MV-4-11 (cell line): ENCODE measurements at regions not wholly inside any gene's neighbourhood (a gene's known extent, or its start where the extent isn't known, plus 50 kb on each side); places are given as distances from the start of the nearest gene placed in this dataset.
"Not testable (repeated sequence)": the region's sequence is repeated elsewhere in the genome, so short reads cannot be mapped to it uniquely, and the experiment has no call there.

Source experiments
- DNase-seq: peaks from one replicate; lab custom pipeline; 2025; lab: John Stamatoyannopoulos, UW

- DNase-seq, result no peak
These were observed 576.9 kb downstream of the ANKRD7 start for GRCh38 chr7:118801366-118801765.

DNA sequence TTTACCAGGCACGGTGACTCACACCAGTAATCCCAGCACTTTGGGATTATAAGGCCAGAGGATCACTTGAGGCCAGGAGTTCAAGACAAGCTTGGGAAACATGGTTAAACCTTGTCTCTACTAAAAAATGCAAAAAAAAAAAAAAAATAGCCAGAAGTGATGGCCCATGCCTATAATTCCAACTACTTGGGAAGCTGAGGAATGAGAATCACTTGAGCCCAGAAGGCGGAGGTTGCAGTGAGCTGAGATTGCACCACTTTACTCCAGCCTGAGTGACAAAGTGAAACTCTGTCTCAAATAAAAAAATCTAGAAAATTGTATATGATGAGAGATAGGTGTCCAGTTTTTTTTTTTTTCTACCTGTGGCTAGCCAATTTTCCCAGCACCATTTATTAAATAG lies 578.2 kb downstream of the ANKRD7 start:
- DNase-seq, result no peak

DNA sequence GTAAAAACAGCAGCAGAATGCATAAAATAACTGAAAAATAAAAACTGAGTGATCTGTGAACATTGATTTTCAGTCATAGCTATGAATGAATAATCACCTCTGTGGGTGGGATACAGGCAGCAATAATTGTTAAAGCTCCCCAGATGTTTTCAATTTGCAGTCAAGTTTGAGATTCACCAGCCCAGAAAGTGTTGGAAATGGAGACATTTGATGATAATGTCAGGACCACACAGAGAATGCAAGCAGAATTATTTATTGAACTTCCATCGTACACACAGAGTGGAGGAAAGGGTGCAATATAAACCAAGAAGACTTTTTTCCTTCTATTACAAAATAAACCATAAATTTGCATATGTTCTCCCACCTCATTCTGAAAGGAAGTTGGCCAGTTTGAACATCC lies 601.7 kb downstream of the ANKRD7 start:
- DNase-seq, result no peak

DNA sequence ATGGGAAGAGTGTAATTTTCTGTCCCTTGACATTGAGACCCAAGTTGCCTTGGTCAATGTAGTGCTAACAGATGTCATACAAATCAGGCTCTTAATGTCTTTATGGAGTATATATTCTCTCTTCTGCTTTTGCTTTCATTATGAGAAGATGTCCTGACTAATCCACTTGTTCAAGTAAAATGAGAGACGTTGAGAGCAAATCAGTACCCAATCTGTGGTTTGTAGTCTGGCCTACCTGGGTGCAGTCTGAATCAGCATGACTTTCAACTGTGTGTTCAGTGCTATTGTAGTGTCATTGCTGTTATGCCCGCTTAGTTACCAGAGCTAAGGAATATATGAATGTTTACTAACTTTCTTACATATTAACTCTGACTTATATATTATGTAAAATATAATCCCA lies 612.4 kb downstream of the ANKRD7 start:
- DNase-seq, result peak; percentile 77

- no peak for DNase-seq
These were observed 615.0 kb downstream of the ANKRD7 start for GRCh38 chr7:118839515-118839914.

DNA sequence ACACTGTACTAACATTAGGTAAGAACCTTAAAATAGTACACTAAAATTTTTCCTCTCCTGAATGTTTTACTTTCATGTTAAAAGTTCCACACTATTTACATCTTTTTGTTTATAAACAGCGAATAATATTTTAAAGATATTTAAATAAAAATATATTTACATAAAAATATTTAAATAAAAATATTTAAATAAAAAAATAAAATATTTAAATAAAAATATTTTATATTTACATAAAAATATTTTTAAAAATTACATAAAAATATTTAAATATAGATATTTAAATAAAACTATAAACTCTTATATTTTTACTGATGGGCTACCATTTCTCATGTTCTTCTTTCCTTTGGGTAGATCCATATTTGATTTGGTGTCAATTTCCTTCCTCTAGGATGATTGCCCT lies 619.0 kb downstream of the ANKRD7 start:
- DNase-seq, result no peak

DNA sequence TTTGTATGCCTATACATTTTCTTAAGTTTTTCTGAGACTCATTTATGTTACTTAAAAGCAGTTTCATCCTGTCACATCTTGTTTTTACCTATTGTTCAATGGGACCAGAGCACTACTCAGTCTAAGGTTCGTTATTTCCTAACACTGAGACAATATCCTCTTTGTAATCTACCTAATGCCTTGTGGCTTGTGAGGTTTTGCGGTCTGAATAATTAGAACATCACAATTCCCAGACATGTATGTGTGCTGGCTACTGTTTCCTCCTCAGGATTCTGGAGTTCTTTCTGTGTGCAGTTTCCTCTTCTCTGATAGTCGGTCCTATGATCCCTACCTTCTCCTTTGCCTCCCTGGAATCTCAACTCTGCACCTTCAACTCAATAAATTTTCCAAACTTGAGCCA lies 620.2 kb downstream of the ANKRD7 start:
- DNase-seq, result peak; percentile 85

DNA sequence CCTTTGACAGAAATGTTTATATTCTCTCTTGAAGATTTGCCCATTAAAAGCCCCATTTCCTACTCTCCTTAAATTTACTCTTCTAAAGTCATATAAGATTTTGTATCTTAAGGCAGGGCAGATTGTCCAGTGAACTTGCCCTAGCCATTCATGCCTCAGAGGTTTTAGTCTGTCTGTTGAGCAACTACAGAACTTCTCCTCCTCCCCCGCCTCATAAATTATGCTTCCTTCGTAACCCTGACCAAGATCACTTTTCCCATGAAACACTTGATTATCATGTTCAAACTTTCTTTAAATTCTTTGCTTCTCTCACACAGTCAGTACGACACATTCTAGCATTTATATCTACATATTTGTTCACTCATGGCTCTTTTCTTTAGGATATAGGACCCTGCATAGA lies 621.3 kb downstream of the ANKRD7 start:
- DNase-seq, result peak; percentile 80

GRCh38 chr7:118846977-118847376 lies 622.5 kb downstream of the ANKRD7 start:
- DNase-seq, result peak; percentile 75

- no peak for DNase-seq
These were observed 630.8 kb downstream of the ANKRD7 start for GRCh38 chr7:118855290-118855689.

DNA sequence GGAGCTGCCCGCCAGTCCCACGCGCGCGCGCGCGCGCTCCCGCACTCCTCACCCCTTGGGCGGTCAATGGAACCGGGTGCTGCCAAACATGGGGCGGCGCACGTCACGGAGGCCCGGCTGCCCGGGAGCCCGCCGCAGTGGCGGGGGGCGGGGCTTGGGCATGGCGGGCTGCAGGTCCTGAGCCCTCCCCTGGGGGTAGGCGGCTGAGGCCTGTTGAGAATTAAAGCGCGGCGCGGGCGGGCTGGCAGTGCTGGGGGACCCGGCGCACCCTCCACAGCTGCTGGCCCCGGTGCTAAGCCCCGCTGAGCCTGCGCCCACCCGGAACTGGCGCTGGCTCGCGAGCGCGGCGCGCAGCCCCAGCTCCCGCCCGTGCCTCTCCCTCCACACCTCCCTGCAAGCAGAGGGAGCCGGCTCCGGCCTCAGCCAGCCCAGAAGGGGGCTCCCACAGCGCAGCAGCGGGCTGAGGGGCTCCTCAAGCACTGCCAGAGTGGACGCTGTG lies 634.2 kb downstream of the ANKRD7 start:
- no peak for DNase-seq

DNA sequence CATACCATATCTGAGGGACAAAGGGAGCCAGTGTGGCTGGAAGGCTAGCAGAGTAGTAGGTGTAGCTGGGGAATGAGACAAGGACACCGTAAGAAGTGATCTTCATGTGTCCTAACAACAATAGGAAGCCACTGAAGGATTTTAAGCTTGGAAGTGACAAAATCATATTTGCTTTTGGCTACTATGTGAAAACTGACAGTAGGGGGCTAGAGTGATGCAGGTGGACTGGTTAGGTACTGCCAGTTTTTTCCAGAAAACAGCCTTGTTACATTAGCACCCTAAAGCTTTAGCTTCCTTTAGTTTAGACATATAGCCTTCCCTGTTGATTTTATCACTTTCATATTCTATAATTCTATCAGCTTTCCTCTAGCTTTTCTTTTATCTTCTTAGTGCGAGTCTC lies 637.1 kb downstream of the ANKRD7 start:
- no peak for DNase-seq

DNA sequence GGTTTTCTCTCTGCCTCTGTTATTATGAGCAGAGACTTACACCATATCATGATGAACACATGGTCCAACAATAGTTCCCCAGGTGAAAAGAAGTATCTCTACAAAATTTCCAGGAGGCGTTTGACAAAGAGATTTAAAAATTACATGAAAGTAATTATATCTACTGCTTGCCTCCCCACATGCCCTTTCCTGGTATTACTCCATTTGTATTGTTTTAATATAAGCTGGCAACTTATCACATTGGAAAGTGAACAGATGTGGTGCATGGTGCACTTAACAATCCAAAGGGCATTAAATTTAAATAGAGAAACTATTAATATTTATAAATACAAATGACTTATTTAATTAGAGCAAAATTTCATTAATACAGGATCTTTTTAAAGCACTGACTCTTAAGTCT lies 638.2 kb downstream of the ANKRD7 start:
- DNase-seq, result no peak

DNA sequence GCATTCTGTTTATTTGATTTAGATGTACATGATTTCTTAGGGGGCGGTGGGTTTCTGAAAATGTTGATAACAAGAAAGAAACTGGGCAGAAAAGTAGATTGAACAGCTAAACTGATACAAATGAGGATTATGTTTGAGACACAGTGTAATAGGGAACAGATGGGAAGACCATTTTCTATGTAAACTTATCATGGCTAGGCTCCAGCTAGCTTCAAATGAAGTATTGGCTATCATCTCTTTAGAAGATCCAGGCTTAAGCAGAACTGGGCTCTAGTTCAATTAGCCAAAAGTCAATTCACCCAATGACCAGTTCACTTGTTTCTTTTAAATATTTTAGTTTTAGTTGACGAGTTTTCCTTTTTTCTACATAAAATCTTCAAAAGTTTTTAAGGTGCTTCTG lies 639.5 kb downstream of the ANKRD7 start:
- no peak for DNase-seq

DNA sequence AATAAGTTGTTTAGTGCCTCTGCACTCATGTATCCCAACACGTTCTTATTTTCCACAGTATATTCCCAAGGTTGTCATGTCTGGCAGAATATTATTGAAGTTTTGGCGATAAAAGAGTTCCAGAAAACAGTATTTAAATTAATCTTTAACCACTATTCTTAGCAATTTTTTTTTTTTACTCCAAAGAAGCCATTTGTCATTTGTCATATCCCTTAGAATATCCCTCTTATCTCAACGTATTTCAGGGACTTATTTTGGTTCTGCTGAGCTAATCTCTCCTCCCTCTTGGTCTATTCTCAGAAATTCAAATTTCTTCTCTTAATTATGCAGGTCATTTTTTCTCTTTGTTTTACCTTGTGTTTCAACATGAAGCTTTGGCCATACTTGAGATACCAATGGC lies 643.4 kb downstream of the ANKRD7 start:
- no peak for DNase-seq

- not testable (repeated sequence) for DNase-seq
These were observed 644.6 kb downstream of the ANKRD7 start for GRCh38 chr7:118869141-118869540.

DNA sequence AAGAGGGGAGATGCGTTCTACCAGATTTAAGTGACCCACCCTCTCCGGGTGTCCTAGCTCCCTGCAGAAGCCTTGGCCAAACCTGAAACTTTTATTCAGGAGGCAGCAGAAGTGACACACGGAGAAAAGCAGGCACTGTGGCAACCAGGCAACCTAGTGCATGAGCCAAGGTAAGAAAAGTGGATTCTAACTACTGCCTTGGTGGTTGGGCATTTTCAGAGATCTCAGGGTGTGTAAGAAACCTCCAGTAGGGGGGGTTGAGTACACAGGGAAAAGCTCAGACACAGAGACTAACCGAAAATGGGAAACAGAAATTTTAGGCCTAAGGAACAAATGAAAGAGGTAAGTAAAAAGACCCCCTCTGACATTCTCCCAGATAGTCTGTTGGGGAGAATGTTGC lies 645.7 kb downstream of the ANKRD7 start:
- DNase-seq, result peak; percentile 53

DNA sequence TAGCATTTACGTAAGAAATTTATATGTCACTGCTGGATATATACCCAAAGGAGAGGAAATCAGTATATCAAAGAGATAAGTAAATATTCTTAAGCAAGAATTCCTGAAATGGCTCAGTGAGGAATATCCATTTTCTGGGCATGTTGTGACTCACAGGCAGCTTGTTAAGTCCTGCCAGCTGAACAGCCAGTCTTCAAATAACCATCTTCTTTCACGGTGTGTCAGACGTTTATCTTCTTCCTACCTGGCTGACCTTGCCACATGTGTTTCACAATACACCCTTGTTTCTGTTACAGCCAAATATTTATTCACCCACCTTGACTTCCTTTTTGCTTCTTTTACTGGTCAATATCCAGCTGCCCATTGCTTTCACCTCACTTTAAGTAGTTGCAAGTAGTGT lies 648.1 kb downstream of the ANKRD7 start:
- no peak for DNase-seq

GRCh38 chr7:118877187-118877586 lies 652.7 kb downstream of the ANKRD7 start:
- no peak for DNase-seq

- DNase-seq, result no peak
These were observed 653.8 kb downstream of the ANKRD7 start for GRCh38 chr7:118878336-118878735.

DNA sequence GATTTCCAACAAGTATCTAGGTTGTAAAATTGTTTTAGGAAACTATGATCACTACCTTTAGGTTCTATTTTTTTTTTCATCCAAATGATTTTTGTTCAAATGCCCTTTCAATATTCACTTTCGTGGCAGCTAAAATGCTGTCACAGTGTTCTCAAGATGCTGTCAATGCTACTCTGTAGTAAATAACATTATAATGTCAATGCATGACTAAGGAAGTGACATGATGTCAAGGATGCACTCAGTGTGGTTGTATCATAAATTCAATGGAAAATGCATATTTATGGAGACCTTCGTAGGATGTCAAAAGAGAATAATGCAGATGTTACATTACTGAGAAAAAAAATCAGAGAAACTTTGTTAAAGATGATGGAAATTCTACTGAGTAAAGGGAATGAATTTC lies 673.8 kb downstream of the ANKRD7 start:
- no peak for DNase-seq

DNA sequence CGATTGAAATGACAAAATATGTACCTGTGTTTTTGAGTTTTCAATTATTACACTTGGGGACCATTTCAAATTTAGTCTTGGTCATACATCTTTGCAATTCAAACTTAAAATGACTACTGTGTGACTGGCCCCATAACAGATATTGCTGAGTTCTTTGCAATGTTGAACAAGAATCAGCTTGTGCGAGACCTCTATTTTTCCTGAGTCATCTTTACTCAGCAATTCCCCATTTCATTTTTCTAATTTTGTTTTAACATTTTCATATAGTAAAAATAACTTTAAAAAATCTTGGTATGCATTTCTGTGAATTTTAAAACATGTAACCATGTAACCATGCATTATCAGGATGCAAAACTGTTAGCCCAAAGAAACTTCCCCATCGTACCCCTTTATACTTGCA lies 678.1 kb downstream of the ANKRD7 start:
- DNase-seq, result no peak

DNA sequence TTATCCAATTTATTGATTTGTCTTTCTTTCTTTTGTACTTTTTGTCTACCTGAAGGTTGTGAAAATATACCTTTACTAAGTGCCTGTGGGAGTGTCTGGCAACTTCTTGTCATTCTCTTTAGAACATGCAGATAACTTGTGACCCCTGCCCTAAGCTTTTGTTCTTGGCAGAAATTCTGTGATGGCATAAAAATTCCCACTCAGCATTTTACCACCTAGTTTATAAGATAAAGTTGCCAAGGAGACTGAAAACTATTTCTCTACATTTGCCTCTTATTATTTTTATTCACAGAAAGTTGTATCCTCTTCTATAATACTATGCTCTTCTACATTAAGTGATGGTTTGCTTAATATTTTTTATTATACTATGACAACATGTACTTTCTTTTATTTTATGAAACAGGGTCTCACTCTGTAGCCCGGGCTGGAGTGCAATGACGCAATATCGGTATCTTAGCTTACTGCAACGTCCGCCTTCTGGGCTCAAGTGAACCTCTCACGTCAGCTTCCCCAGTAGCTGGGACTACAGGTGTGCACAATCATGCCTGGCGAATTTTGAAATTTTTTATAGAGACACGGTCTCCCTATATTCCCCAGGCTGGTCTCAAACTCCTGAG lies 683.5 kb downstream of the ANKRD7 start:
- DNase-seq, result no peak

DNA sequence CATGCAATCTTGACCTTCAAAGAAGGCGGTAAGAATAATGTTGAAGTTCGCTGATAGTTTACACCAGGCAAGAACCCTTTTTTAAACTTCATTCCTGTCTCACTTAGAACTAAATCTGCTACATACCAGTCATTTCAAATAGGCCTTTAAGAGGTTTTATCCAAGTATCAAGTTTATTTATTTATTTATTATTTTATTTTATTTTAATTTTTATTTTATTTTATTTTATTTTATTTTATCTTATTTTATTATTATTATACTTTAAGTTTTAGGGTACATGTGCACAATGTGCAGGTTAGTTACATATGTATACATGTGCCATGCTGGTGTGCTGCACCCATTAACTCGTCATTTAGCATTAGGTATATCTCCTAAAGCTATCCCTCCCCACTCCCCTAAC lies 691.6 kb downstream of the ANKRD7 start:
- DNase-seq, result not testable (repeated sequence)

- no peak for DNase-seq
These were observed 694.1 kb downstream of the ANKRD7 start for GRCh38 chr7:118918556-118918955.
